Activated T-helper 1 cell treated with anti-CD3 and anti-CD28 coated beads, Interleukin-12 subunit alpha, Interleukin-12 subunit beta, Interleukin-2, Interleukin-4 antibody, amounts not matched to agents 30 ng/mL and 10 ng/mL and 1 ng/mL, durations not matched to agents 14 hours and 24 hours and 36 hours (primary cell): ENCODE measurements at regions not wholly inside any gene's neighbourhood (a gene's known extent, or its start where the extent isn't known, plus 50 kb on each side); places are given as distances from the start of the nearest gene placed in this dataset.

Experiments used
- DNase-seq: peaks from one replicate; pipeline ENCODE4 v3.0.0; 2021; ENCODE audit warnings: low spot score
- H3K27ac Mint-ChIP-seq: one replicate; pipeline ENCODE4 v1.8.0; 2021; ENCODE audit warnings: mild to moderate bottlenecking, mixed read lengths
- H3K27me3 Mint-ChIP-seq: one replicate; pipeline ENCODE4 v1.8.0; 2022; ENCODE audit warnings: mild to moderate bottlenecking, moderate library complexity, mixed read lengths; ENCODE audit not compliant: insufficient read depth
- H3K36me3 Mint-ChIP-seq: one replicate; pipeline ENCODE4 v1.8.0; 2021; ENCODE audit warnings: low read depth, mixed read lengths
- H3K4me1 Mint-ChIP-seq: one replicate; pipeline ENCODE4 v1.8.0; 2021; ENCODE audit warnings: low read depth, mixed read lengths
- H3K4me3 Mint-ChIP-seq: one replicate; pipeline ENCODE4 v1.8.0; 2021; ENCODE audit warnings: mild to moderate bottlenecking, moderate library complexity, mixed read lengths
- H3K9me3 Mint-ChIP-seq: one replicate; pipeline ENCODE4 v1.8.0; 2021; ENCODE audit warnings: mixed read lengths
- intact Hi-C: fragments of 100-400 bp; cut with micrococcal nuclease; formaldehyde crosslinking; loops from one replicate; pipeline ENCODE4 v1.15.1; 2024

DNA sequence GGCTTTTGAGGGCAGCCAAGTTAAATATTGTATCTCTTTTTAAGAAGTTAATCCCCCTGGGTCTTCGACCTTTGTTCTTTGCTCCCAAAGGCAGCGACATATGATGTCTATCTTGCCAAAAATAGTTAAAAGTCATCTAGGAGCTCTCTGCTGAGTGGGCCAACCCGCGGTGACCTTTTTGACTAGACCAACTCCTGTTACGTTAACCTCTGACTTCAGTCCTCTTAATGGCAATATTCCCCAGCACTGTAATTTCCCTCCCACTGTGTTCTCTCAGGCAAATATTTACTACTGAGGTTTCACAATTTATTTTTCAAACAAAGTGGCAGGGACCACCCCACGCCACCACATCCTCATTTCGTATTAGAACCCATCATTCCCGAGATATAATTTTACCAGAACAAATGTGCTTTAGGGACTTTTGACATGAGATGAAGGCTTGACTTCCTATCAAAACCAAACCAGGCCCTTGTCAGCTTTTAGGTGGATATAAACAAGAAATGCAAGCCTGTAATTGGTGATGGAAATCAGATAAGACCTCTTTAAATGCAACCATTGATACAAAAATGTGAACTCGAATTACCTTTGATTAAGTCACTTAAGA lies 764.7 kb downstream of the SATB2 start:
- Mint-ChIP-seq H3K4me1 (no peaks in the 10 kb centered on the region), H3K27ac (no peak overlapping the region), H3K27me3 (no peaks in the 10 kb centered on the region), H3K36me3 (no peaks in the 10 kb centered on the region), H3K9me3 (no peaks in the 10 kb centered on the region), H3K4me3 (no peak overlapping the region)
- DNase-seq: no peak
- intact Hi-C loops: no loop called here

DNA sequence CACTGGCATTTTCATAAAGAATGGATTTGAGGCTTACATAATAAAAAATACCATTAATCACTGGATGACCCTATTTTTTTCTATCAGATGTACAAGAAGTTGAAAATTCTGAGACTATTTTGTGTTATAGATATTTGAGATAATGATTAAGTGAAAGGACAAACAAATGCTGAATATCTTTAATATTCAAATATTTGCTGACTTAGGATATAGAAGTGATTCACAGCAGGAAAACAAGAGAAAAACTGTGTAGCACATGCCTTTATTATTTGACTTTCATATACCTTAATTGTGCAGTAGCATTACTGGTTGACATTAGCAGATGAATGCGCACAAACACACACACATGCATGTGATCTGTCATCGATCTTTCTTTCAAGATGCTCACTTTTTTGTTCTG lies 766.5 kb downstream of the SATB2 start:
- H3K4me1 Mint-ChIP-seq: no peaks in the 10 kb centered on the region
- DNase-seq: no peak
- no peak overlapping the region for H3K27ac Mint-ChIP-seq
- no peaks in the 10 kb centered on the region for H3K9me3 Mint-ChIP-seq
- no peak overlapping the region for H3K4me3 Mint-ChIP-seq
- H3K36me3 Mint-ChIP-seq: no peaks in the 10 kb centered on the region
- intact Hi-C loops: no loop called here
- no peaks in the 10 kb centered on the region for H3K27me3 Mint-ChIP-seq

DNA sequence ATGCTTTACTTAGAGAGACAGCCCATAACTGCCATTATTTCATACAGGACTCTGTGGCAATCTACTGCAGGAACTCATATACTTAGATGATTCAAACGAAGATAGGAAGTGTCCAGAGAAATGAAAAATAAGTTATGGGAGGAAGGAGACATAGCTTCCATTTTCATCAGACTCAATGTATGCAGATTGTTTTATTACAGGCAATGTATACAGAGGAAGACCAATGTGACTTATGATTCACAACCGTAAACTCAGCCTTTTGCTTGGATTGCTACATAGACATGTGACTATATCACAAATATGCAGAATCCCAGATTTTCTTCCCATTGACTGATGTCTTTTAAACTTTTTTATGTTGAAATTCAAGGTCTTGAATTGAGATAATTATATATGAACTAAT lies 793.4 kb downstream of the SATB2 start:
- Mint-ChIP-seq H3K36me3 (no peaks in the 10 kb centered on the region), H3K9me3 (no peaks in the 10 kb centered on the region), H3K27ac (no peak overlapping the region), H3K27me3 (no peaks in the 10 kb centered on the region), H3K4me3 (no peak overlapping the region), H3K4me1 (no peaks in the 10 kb centered on the region)
- no peak for DNase-seq
- intact Hi-C loops: no loop called here

DNA sequence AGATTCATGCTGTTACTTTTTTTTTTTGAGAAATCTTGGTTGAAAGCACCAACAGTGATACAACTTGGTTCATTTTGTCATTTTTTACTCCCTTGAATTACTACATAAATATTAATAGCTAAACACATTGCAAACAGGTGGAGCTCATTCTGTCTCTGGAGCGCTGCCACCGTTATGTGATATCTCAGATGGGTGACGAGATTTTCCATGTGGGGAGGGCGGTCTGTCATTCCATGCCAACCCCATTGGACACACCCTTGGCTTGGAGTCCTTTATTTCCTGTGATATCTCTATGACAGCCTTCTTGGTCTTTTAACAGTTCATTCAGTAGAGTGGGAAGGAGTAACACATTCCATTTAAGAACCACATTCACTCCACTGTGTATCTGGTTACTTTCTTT lies 794.8 kb downstream of the SATB2 start:
- no peak overlapping the region for H3K4me3 Mint-ChIP-seq
- no peak overlapping the region for H3K27ac Mint-ChIP-seq
- intact Hi-C loops: no loop called here
- no peaks in the 10 kb centered on the region for H3K9me3 Mint-ChIP-seq
- no peaks in the 10 kb centered on the region for H3K36me3 Mint-ChIP-seq
- DNase-seq: no peak
- no peaks in the 10 kb centered on the region for H3K4me1 Mint-ChIP-seq
- no peaks in the 10 kb centered on the region for H3K27me3 Mint-ChIP-seq

DNA sequence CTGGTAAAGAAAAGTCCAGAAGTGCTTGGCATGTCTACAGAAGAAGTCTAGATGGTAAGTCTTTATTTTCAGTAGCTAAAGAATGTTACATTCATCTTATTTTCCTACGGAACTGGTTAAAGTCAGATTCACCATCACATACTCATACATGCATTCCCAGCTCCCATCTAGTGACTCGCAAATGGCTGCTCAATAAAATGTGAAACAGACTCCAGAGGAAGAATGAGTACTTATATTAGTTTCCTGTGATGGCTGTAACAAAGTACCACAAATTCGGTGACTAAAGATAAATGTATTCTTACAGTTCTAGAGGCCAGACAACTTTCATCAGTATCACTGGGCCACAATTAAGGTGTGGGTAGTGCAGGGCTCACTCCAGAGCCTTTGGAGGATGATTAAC lies 797.2 kb downstream of the SATB2 start:
- Mint-ChIP-seq H3K36me3 (no peaks in the 10 kb centered on the region), H3K27me3 (peaks cover 2% of the 10 kb centered on the region), H3K27ac (no peak overlapping the region), H3K4me3 (no peak overlapping the region), H3K9me3 (no peaks in the 10 kb centered on the region), H3K4me1 (no peaks in the 10 kb centered on the region)
- DNase-seq: no peak
- intact Hi-C loops: no loop called here

DNA sequence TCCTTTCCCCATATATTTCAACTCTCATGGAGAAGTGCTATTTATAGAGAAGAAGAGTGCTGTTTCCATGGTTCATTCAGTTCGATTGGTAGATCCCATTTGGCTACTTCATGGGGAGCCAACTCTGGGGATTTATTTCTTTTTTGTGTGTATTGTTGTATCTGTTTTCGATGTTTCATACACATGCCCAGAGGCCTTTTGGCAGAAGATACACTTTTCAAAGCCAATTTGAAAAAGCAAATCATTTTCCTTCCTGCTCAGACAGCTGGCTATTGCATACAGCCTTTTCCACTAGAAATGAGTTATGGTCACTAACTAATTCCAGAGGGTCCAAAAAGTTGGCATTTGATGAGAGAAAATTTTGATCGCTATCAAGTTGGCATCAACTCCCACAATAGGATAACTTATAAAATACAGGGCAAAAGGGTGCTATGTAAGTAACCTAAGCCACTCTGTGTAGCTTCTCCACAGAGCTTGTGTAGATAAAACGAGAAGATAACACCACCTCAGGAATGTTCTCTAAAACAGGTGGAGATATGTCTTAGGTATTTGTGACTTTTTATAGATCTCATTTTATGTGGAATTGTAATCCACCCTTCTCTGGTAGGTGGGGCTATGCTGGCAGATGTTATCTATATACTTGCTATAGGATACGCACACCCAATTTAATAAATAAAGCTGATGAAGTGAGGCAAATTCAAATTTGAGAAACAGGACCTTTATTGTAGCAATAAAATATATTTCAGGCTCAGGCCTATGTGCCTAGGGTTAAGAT lies 798.5 kb downstream of the SATB2 start:
- Mint-ChIP-seq H3K4me1 (no peaks in the 10 kb centered on the region), H3K9me3 (no peaks in the 10 kb centered on the region), H3K36me3 (no peaks in the 10 kb centered on the region), H3K27ac (no peak overlapping the region), H3K27me3 (peaks cover 2% of the 10 kb centered on the region), H3K4me3 (no peak overlapping the region)
- intact Hi-C loops: no loop called here
- DNase-seq: no peak

DNA sequence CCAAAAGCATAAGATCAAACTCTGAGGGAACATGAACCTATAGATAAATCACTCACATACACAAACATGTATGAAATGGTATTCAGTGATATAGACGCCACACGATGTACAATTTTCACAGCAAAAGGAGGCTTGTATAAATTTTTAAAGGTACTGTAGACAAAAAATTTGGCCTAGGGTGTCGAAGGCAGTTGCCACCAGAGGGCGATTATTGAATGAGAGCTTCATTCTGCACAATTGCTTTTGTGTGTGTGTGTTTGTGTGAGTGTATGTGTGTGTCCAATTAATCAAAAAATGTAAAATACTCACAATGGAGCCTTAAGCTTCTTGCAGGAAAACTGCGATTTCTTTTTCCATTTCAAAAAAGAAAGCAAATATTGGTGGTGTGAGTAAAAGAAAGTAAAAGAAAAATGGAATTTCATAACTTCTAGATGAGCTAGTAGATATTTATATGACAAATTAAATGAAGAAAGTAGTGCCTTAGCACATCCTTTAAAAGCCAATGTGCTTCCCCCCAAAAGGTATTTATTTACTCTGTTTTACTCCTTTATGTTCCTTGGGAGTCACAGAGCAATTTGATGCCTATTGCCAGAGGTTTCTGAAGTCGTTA lies 800.1 kb downstream of the SATB2 start:
- Mint-ChIP-seq H3K27ac (no peak overlapping the region), H3K9me3 (no peaks in the 10 kb centered on the region), H3K4me3 (no peak overlapping the region), H3K27me3 (peaks cover 2% of the 10 kb centered on the region), H3K4me1 (no peaks in the 10 kb centered on the region), H3K36me3 (no peaks in the 10 kb centered on the region)
- intact Hi-C loops: no loop called here
- DNase-seq: no peak

DNA sequence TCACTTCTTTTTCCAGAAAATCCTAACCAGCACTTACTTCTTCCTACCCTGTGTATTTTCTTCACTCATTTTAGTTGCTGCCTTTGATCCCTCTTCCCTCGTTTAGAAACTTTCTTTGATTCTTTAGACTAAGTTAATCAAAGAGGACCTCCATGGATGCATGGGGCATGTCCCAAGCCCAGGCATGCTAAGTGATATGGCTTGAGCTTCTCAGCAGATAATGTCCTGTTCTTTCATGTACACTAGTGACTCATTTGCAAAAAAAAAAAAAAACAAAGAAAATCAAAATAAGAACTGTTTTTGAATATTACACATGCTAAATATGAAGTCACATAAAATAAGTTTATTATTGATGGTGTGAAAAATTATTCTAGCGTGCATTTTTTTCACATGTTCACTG lies 800.9 kb downstream of the SATB2 start:
- H3K9me3 Mint-ChIP-seq: no peaks in the 10 kb centered on the region

DNA sequence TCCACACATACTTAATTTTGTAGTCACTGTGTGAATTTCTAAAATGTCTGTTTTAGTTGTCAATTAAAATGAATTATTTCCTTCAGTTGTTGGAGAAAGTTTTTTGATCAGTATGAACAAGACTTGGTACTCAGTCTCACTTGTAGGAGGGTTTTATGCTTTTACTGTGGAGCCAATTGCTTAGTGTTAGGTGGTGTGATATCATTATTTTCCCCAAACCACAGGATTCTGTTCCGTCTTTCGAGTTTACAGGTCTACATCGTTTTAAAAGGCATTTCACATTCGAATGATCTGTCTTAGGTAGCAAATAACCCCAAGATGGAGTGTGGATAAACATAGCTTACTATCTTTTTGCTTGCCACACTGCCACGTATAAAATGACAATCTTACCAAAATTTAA lies 803.1 kb downstream of the SATB2 start:
- Mint-ChIP-seq H3K4me1 (no peaks in the 10 kb centered on the region), H3K27ac (no peak overlapping the region), H3K9me3 (no peaks in the 10 kb centered on the region), H3K4me3 (no peak overlapping the region), H3K27me3 (peaks cover 2% of the 10 kb centered on the region), H3K36me3 (no peaks in the 10 kb centered on the region)
- no peak for DNase-seq
- intact Hi-C loops: no loop called here

More for the DNA sequence above, 800.9 kb downstream of the SATB2 start:
- no peak overlapping the region for H3K4me3 Mint-ChIP-seq
- peaks cover 2% of the 10 kb centered on the region for H3K27me3 Mint-ChIP-seq
- intact Hi-C loops: no loop called here
- H3K27ac Mint-ChIP-seq: no peak overlapping the region
- no peak for DNase-seq
- H3K36me3 Mint-ChIP-seq: no peaks in the 10 kb centered on the region
- H3K4me1 Mint-ChIP-seq: no peaks in the 10 kb centered on the region

DNA sequence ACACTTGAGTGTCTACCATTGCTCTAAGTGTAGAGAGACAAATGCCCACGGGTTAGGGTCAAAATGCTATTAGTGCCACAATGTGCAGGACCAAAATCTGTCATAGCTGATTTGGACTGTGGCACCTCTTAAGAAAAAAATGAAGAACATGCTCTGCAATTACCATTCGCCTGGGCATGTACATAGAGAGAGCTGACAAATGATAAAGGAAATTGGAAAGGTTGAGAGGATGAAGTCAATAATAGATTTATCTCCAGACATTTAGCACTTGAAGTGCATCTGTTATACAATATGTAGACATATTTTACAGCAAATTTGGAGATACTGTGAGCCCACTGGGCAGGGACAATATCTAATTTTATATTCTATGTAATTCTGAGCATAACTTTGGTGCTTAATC lies 804.4 kb downstream of the SATB2 start:
- Mint-ChIP-seq H3K4me1 (no peaks in the 10 kb centered on the region), H3K27ac (no peak overlapping the region), H3K9me3 (no peaks in the 10 kb centered on the region), H3K27me3 (peaks cover 2% of the 10 kb centered on the region), H3K36me3 (no peaks in the 10 kb centered on the region), H3K4me3 (no peak overlapping the region)
- no peak for DNase-seq
- intact Hi-C loops: no loop called here

DNA sequence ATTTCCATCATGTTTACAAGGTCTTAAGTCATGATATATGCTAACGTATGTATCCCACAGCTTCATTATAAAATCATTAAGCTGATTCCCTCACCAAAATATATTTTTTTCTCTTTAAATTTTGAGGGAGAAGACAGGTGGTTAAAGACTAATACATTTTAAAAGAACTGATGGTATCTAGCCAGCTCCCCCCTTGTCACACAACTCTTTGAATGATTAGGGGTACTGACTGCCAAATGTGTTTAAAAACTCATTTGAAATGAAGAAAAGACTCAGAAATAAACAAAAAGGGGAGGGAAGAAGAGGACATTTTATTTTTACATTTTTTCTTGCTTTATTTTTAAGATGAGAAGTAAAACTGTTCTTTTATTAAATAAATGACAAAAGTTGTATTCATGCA lies 805.3 kb downstream of the SATB2 start:
- no peaks in the 10 kb centered on the region for H3K36me3 Mint-ChIP-seq
- intact Hi-C loops: no loop called here
- no peaks in the 10 kb centered on the region for H3K9me3 Mint-ChIP-seq
- peaks cover 2% of the 10 kb centered on the region for H3K27me3 Mint-ChIP-seq
- H3K4me1 Mint-ChIP-seq: no peaks in the 10 kb centered on the region
- no peak overlapping the region for H3K27ac Mint-ChIP-seq
- H3K4me3 Mint-ChIP-seq: no peak overlapping the region
- DNase-seq: no peak

DNA sequence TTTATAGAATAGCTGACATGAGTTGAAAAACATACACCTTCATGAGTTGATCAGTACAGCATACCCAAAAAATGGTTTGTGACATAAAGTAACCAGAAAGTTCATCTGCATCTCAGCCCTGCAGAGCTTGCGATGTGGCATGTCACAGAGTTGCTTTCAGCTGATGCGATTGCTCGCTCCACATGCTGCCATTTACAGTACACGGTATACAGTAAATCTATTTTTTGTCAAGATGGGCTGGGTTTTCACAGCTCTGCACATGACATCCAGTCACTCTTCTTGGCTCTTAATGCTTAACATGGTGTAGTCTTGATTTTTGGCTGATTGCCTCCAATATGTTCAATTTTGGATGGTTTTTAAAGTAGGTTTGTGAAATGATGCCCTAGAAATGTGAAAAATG lies 811.9 kb downstream of the SATB2 start:
- DNase-seq: no peak
- Mint-ChIP-seq H3K4me1 (no peaks in the 10 kb centered on the region), H3K27me3 (no peaks in the 10 kb centered on the region), H3K4me3 (no peak overlapping the region), H3K9me3 (no peaks in the 10 kb centered on the region), H3K36me3 (no peaks in the 10 kb centered on the region), H3K27ac (no peak overlapping the region)
- intact Hi-C loops: no loop called here

DNA sequence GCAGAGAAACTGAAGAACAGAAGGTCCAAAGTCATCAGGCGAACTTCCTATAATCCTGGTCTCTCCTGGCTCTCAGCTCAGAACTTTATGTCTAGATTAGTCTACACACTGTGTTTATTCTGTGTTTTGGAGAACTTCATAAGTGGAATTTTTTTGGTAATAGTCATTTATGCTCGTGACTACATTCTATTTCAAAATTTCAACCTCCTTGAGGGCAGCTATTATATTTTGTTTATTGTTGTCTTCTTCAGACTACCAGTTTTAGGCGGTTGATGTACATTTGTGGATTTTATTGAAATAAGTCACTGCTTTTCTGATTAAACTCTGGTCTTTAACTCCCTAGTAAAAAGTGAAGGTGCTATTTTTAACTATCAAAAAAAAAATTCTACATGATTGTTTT lies 816.6 kb downstream of the SATB2 start:
- intact Hi-C loops: no loop called here
- no peak overlapping the region for H3K4me3 Mint-ChIP-seq
- DNase-seq: no peak
- no peaks in the 10 kb centered on the region for H3K36me3 Mint-ChIP-seq
- no peak overlapping the region for H3K27ac Mint-ChIP-seq
- no peaks in the 10 kb centered on the region for H3K27me3 Mint-ChIP-seq
- H3K9me3 Mint-ChIP-seq: no peaks in the 10 kb centered on the region
- H3K4me1 Mint-ChIP-seq: no peaks in the 10 kb centered on the region
